Glutamatergic neuron (in vitro differentiated cells): ENCODE measurements at regions not wholly inside any gene's neighbourhood (a gene's known extent, or its start where the extent isn't known, plus 50 kb on each side); places are given as distances from the start of the nearest gene placed in this dataset.

Experiments
- DNase-seq: peaks from one replicate; pipeline ENCODE4 v3.0.0; 2022
- H3K27ac Mint-ChIP-seq: one replicate; pipeline ENCODE4 v1.8.0; 2020; ENCODE audit warnings: mild to moderate bottlenecking, mixed read lengths, inconsistent platforms; ENCODE audit not compliant: unreplicated experiment
- H3K27me3 Mint-ChIP-seq: one replicate; pipeline ENCODE4 v1.8.0; 2020; ENCODE audit warnings: mild to moderate bottlenecking, moderate library complexity, mixed read lengths, inconsistent platforms; ENCODE audit not compliant: unreplicated experiment
- H3K36me3 Mint-ChIP-seq: one replicate; pipeline ENCODE4 v1.8.0; 2020; ENCODE audit warnings: mild to moderate bottlenecking, mixed read lengths, inconsistent platforms; ENCODE audit not compliant: unreplicated experiment
- H3K4me1 Mint-ChIP-seq: one replicate; pipeline ENCODE4 v1.8.0; 2020; ENCODE audit warnings: mild to moderate bottlenecking, low read depth, mixed read lengths, inconsistent platforms; ENCODE audit not compliant: unreplicated experiment
- H3K4me3 Mint-ChIP-seq: one replicate; pipeline ENCODE4 v1.8.0; 2020; ENCODE audit warnings: mild to moderate bottlenecking, mixed read lengths, inconsistent platforms; ENCODE audit not compliant: unreplicated experiment
- H3K9me3 Mint-ChIP-seq: one replicate; pipeline ENCODE4 v1.8.0; 2020; ENCODE audit warnings: mild to moderate bottlenecking, moderate library complexity, mixed read lengths, inconsistent platforms; ENCODE audit not compliant: unreplicated experiment
- TF ChIP-seq, protein P1 (sequence below): fragments of 200-600 bp; sonication (generic); IDR thresholded peaks from one replicate; pipeline ENCODE4 v1.5.0; 2021; ENCODE audit not compliant: partially characterized antibody, unreplicated experiment

DNA sequence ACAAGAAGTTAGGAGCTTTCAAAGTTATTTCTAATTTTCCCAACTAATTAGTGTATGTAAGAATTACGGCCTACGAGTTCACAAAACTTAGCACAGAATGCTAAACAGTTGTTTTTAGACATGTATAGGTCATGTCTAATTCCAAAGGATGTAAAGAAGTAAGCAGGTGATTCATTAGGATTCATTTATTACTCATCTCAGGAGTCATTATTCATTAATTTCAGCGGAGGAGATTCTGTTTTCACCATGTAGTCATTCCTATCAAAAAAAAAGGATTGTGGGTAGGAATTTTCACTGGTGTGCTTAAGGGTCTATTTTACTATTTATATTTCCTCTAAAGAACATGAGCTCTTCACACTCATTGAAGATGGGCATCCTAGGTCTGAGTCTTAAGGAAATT, 532.2 kb downstream of the ACTL7B start:
- peaks cover 5% of the 10 kb centered on the region for H3K36me3 Mint-ChIP-seq
- no peaks in the 10 kb centered on the region for H3K4me1 Mint-ChIP-seq
- DNase-seq, result no peak
- H3K9me3 Mint-ChIP-seq, result no peaks in the 10 kb centered on the region
- no peak overlapping the region for H3K4me3 Mint-ChIP-seq
- TF ChIP-seq, protein P1, sequence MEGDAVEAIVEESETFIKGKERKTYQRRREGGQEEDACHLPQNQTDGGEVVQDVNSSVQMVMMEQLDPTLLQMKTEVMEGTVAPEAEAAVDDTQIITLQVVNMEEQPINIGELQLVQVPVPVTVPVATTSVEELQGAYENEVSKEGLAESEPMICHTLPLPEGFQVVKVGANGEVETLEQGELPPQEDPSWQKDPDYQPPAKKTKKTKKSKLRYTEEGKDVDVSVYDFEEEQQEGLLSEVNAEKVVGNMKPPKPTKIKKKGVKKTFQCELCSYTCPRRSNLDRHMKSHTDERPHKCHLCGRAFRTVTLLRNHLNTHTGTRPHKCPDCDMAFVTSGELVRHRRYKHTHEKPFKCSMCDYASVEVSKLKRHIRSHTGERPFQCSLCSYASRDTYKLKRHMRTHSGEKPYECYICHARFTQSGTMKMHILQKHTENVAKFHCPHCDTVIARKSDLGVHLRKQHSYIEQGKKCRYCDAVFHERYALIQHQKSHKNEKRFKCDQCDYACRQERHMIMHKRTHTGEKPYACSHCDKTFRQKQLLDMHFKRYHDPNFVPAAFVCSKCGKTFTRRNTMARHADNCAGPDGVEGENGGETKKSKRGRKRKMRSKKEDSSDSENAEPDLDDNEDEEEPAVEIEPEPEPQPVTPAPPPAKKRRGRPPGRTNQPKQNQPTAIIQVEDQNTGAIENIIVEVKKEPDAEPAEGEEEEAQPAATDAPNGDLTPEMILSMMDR, result no peak
- H3K27ac Mint-ChIP-seq, result no peak overlapping the region
- H3K27me3 Mint-ChIP-seq, result no peaks in the 10 kb centered on the region

DNA sequence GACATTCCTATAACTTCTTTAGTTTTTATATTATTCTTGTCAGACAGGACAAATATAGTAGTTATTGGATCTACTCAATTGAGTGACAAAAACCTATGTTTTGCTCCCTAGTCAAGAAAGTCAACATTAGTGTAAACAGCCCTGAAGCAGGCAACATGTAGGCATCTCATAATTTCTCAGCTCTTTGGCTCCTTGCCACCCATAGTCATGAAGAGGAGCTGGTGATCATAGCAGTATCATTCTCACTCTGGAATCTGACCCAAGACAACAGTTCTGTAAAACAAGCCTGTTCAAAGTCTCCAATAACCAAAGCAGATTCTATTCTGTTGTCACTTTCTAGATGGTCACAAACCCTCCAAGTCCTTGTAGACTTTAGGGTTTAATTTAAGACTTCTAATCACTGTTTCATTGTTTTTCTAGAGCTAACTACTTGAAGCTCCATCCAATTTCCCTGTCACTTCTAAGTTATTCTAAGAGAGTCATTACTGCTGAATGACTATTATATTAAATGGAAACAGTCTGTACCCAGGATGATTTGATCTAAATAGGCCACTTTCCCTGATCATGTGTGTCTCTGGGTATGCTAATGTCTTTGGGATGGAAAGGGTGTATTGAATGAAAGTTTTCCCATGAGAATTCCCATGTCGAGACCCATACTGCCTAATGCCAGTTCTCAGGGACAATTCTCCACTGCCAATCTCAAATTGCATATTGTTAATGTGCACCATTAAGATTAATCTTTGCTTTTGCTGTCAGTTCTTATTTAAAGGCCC, 533.3 kb downstream of the ACTL7B start:
- no peaks in the 10 kb centered on the region for H3K27me3 Mint-ChIP-seq
- H3K4me3 Mint-ChIP-seq, result no peak overlapping the region
- H3K36me3 Mint-ChIP-seq, result peaks cover 5% of the 10 kb centered on the region
- H3K27ac Mint-ChIP-seq, result no peak overlapping the region
- TF ChIP-seq, protein P1, result no peak
- H3K9me3 Mint-ChIP-seq, result no peaks in the 10 kb centered on the region
- H3K4me1 Mint-ChIP-seq, result no peaks in the 10 kb centered on the region
- no peak for DNase-seq

DNA sequence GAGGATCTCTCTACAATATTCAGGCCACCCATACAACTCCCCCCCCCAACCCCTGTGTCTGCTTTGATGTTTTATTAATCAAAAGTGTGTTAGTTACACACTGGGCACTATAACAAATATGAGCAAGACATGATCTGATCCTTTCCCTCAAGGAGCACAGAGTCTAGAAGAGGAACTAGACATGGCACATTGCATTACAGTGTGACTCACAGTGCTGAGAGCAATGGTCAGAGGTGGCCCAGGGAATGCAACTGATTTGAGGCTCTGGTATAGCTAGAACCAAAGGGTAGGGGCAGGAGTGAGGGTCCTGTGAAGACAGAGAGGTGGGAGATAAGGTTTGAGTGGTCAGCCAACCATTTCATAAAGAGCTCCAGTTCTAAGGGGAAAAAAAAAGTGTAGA, 539.2 kb downstream of the ACTL7B start:
- H3K27ac Mint-ChIP-seq, result no peak overlapping the region
- no peaks in the 10 kb centered on the region for H3K4me1 Mint-ChIP-seq
- TF ChIP-seq, protein P1, result no peak

DNA sequence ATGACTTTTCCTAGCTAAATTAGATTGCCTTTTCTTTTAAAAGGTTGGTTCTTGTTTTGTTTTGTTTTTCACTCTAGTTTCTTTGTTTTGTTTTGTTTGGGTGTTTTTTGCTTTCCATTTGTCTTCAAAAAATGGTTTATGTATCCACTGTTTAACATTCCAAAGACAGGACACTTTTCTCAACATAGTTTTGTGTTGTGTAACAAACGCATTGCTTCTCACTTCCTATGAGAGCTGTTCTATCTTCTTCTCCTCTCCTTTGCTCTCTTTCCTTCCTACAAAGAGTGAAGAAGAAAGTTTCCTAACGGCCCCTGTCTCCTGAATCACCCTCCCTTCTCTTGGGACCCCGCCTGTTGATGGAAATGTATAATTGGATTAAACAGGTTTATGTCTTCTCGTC, 539.7 kb downstream of the ACTL7B start:
- Mint-ChIP-seq H3K9me3 (peaks cover 2% of the 10 kb centered on the region), H3K36me3 (no peaks in the 10 kb centered on the region), H3K4me3 (no peak overlapping the region), H3K27me3 (peaks cover 3% of the 10 kb centered on the region), H3K4me1 (no peaks in the 10 kb centered on the region), H3K27ac (no peak overlapping the region)
- DNase-seq, result no peak
- TF ChIP-seq, protein P1, result no peak

More for the DNA sequence above, 539.2 kb downstream of the ACTL7B start:
- DNase-seq, result no peak
- Mint-ChIP-seq H3K4me3 (no peak overlapping the region), H3K9me3 (peaks cover 2% of the 10 kb centered on the region), H3K36me3 (no peaks in the 10 kb centered on the region), H3K27me3 (peaks cover 3% of the 10 kb centered on the region)

DNA sequence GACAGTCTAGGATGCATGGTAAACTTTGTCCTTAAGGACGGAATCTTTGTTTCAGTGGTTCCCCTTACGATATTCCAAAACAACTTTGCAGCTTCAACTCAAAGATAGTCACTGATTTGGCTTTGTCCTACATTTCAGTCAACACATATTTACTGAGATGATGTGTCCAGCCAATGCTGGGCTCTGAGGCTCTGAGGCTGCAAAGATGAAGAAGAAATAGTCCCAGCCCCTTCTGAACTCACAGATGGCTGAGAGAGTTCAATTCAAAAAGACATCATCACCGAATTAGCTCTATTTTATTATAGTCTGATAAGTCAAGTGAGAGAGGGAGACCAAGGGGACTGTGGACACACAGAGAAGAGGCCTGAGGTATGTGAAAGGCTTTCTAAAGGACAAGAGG, 544.0 kb downstream of the ACTL7B start:
- no peaks in the 10 kb centered on the region for H3K4me1 Mint-ChIP-seq
- peaks cover 4% of the 10 kb centered on the region for H3K9me3 Mint-ChIP-seq
- peaks cover 3% of the 10 kb centered on the region for H3K27me3 Mint-ChIP-seq
- no peaks in the 10 kb centered on the region for H3K36me3 Mint-ChIP-seq
- no peak overlapping the region for H3K27ac Mint-ChIP-seq
- DNase-seq, result no peak
- TF ChIP-seq, protein P1, result no peak
- H3K4me3 Mint-ChIP-seq, result no peak overlapping the region
